Keratinocyte (primary cell): ENCODE measurements at regions not wholly inside any gene's neighbourhood (a gene's known extent, or its start where the extent isn't known, plus 50 kb on each side); places are given as distances from the start of the nearest gene placed in this dataset.

Source experiments
- DNase-seq: peaks from one replicate; pipeline ENCODE4 v3.0.0-alpha.2; 2011; ENCODE audit warnings: low read depth, missing footprints, low spot score
- FAIRE-seq: peaks from 2 replicates; lab custom pipeline; 2011; peaks lifted over from hg19 to GRCh38; lab: Jason Lieb, UNC
- H2AFZ ChIP-seq: 2 replicates; pipeline ENCODE4 v1.6.0; 2012; ENCODE audit warnings: low read length, control low read depth, inconsistent platforms; ENCODE audit not compliant: control insufficient read depth
- H3K27ac ChIP-seq: 2 replicates; pipeline ENCODE4 v1.5.1; 2011; ENCODE audit warnings: low read length; ENCODE audit not compliant: control insufficient read depth, insufficient read depth
- H3K27me3 ChIP-seq: 3 replicates; pipeline ENCODE4 v1.6.0; 2011; ENCODE audit warnings: low read length; ENCODE audit not compliant: control insufficient read depth, insufficient read depth; ENCODE audit errors: extremely low read depth
- H3K36me3 ChIP-seq, 2 experiments: 2 replicates in 1 of 2; 3 replicates in 1 of 2; pipeline ENCODE4 v1.5.1; 2011; ENCODE audit warnings: low read length in 2 of 2, mild to moderate bottlenecking in 1 of 2; ENCODE audit not compliant: control insufficient read depth in 2 of 2, insufficient read depth in 2 of 2; ENCODE audit errors: extremely low read depth in 1 of 2
- H3K4me1 ChIP-seq: 3 replicates; pipeline ENCODE4 v1.5.1; 2011; ENCODE audit warnings: low read length; ENCODE audit not compliant: control insufficient read depth, insufficient read depth; ENCODE audit errors: extremely low read depth
- H3K4me2 ChIP-seq: 3 replicates; pipeline ENCODE4 v1.6.0; 2011; ENCODE audit warnings: low read depth, low read length; ENCODE audit not compliant: control insufficient read depth, insufficient read depth; ENCODE audit errors: extremely low read depth
- H3K4me3 ChIP-seq, 3 experiments: fragments of 200-600 bp in 1 of 3; sonication (generic) in 1 of 3; 2 replicates in 2 of 3; 3 replicates in 1 of 3; pipeline ENCODE4 v1.5.1; 2011 to 2016; ENCODE audit warnings: low read length in 3 of 3, mild to moderate bottlenecking in 3 of 3, control low read depth in 2 of 3, inconsistent platforms in 1 of 3, low read depth in 1 of 3, mixed read lengths in 1 of 3, mixed run types in 1 of 3, moderate library complexity in 1 of 3; ENCODE audit not compliant: control insufficient read depth in 2 of 3, insufficient read depth in 2 of 3; ENCODE audit errors: extremely low read depth in 1 of 3
- H3K79me2 ChIP-seq: 2 replicates; pipeline ENCODE4 v1.6.0; 2012; ENCODE audit warnings: low read length; ENCODE audit not compliant: control insufficient read depth, insufficient read depth
- H3K9ac ChIP-seq: 3 replicates; pipeline ENCODE4 v1.6.0; 2011; ENCODE audit warnings: low read length; ENCODE audit not compliant: control insufficient read depth, insufficient read depth; ENCODE audit errors: extremely low read depth
- H3K9me1 ChIP-seq: 3 replicates; pipeline ENCODE4 v1.6.0; 2011; ENCODE audit warnings: low read length; ENCODE audit not compliant: control insufficient read depth, insufficient read depth; ENCODE audit errors: extremely low read depth
- H3K9me3 ChIP-seq: 2 replicates; pipeline ENCODE4 v1.5.1; 2012; ENCODE audit warnings: low read depth, low read length; ENCODE audit not compliant: control insufficient read depth
- H4K20me1 ChIP-seq: 3 replicates; pipeline ENCODE4 v1.6.0; 2011; ENCODE audit warnings: low read length; ENCODE audit not compliant: control insufficient read depth, insufficient read depth; ENCODE audit errors: extremely low read depth
- CTCF ChIP-seq, 3 experiments: IDR thresholded peaks in 1 of 3; conservative IDR thresholded peaks in 1 of 3; optimal IDR thresholded peaks in 1 of 3; 2 replicates in 2 of 3; 3 replicates in 1 of 3; pipeline versions ENCODE3 to v1.5.1; 2011; ENCODE audit warnings: low read length in 3 of 3, mild to moderate bottlenecking in 3 of 3, moderate library complexity in 2 of 3, control low read depth in 1 of 3, inconsistent platforms in 1 of 3; ENCODE audit not compliant: insufficient read depth in 2 of 3; ENCODE audit errors: extremely low read depth in 1 of 3
- EZH2 ChIP-seq: IDR thresholded peaks from one replicate; pipeline ENCODE4 v1.6.1; 2012; ENCODE audit warnings: inconsistent platforms, mild to moderate bottlenecking, low read length, moderate library complexity
- dilution Hi-C: fragments of 300-500 bp; cut with MboI; formaldehyde crosslinking; loops from one replicate; pipeline ENCODE4 v1.7.0; 2020; ENCODE audit warnings: low sequenced_read_pairs; ENCODE audit not compliant: extremely low pct_ligation_motif_present

GRCh38 chr2:175355246-175355645 is 173.7 kb upstream of the ATP5MC3 start:
- TF ChIP-seq CTCF (optimal IDR thresholded peaks at IDR 0.05 in 1 of 3, IDR thresholded peaks at IDR 0.05 in 1 of 3, conservative IDR thresholded peaks at IDR 0.05 in 1 of 3; ENCODE audit: extremely low read depth in 1 of 3, insufficient read depth in 2 of 3, low read length in 3 of 3) (no peak), EZH2 (no peak)
- no peak for FAIRE-seq
- DNase-seq: no peak
- no peaks in the 10 kb centered on the region for H3K36me3 ChIP-seq
- no peaks in the 10 kb centered on the region for H3K79me2 ChIP-seq
- no peaks in the 10 kb centered on the region for H3K9me1 ChIP-seq
- no peak overlapping the region for H3K4me3 ChIP-seq
- no peak overlapping the region for H2AFZ ChIP-seq
- no peaks in the 10 kb centered on the region for H3K9me3 ChIP-seq
- H3K27me3 ChIP-seq: no peaks in the 10 kb centered on the region
- H3K4me1 ChIP-seq: no peaks in the 10 kb centered on the region
- H3K27ac ChIP-seq: no peak overlapping the region
- H3K9ac ChIP-seq: no peak overlapping the region
- dilution Hi-C loops: no loop called here
- no peak overlapping the region for H3K4me2 ChIP-seq
- no peaks in the 10 kb centered on the region for H4K20me1 ChIP-seq

GRCh38 chr2:175353275-175353674 is 171.8 kb upstream of the ATP5MC3 start:
- DNase-seq (no peak), FAIRE-seq (no peak)
- TF ChIP-seq EZH2 (no peak), CTCF (optimal IDR thresholded peaks at IDR 0.05 in 1 of 3, IDR thresholded peaks at IDR 0.05 in 1 of 3, conservative IDR thresholded peaks at IDR 0.05 in 1 of 3; ENCODE audit: extremely low read depth in 1 of 3, insufficient read depth in 2 of 3, low read length in 3 of 3) (no peak)
- H3K4me2 ChIP-seq: no peak overlapping the region
- no peaks in the 10 kb centered on the region for H3K4me1 ChIP-seq
- H3K27ac ChIP-seq: no peak overlapping the region
- no peak overlapping the region for H3K4me3 ChIP-seq
- dilution Hi-C loops: no loop called here
- H3K36me3 ChIP-seq: no peaks in the 10 kb centered on the region
- H4K20me1 ChIP-seq: no peaks in the 10 kb centered on the region
- H3K79me2 ChIP-seq: no peaks in the 10 kb centered on the region
- H3K9me1 ChIP-seq: no peaks in the 10 kb centered on the region
- H3K9ac ChIP-seq: no peak overlapping the region
- no peaks in the 10 kb centered on the region for H3K27me3 ChIP-seq
- H2AFZ ChIP-seq: no peak overlapping the region
- no peaks in the 10 kb centered on the region for H3K9me3 ChIP-seq
